ENCODE measurements at regions not wholly inside any gene's neighbourhood (a gene's known extent, or its start where the extent isn't known, plus 50 kb on each side); places are given as distances from the start of the nearest gene placed in this dataset.

DNA sequence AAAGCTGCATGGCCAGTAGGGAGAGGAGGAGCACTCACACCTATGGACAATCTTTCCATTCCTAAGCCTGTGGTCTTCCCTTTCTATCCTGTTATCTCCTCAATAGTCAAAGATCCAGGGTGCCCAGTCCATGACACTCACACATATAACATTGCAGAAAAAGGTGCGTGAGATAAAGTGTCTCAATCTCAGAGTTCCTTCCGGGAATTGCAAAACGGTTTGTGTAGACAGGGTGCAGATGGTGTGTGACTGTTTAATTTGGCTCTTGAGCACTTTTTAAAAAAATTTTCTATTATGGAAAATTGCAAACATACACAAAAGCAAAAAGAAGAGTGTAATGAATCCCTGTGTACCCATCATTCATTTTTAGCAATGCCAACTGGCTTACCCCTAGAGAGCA is 1493.6 kb downstream of the AACS start:
- BruUV-seq (replicated peaks): no TSS peak
- FAIRE-seq (no peak), DNase-seq (ENCODE audit: low read depth, low spot score) (no peak)
- H3K27me3 ChIP-seq (ENCODE audit: control insufficient read depth in 2 of 2, insufficient read depth in 2 of 2, low read length in 2 of 2): no peaks in the 10 kb centered on the region
- no peak overlapping the region for H2AFZ ChIP-seq (ENCODE audit: low read depth, low read length)
- no peak overlapping the region for H3K4me3 ChIP-seq (replicated peaks in 1 of 3; ENCODE audit: insufficient read depth in 1 of 3, low read depth in 1 of 3, low read length in 3 of 3)
- no peak overlapping the region for H3K9ac ChIP-seq (replicated peaks; ENCODE audit: extremely low read depth, insufficient read depth, low read length)
- intact Hi-C loops (cut with micrococcal nuclease) (no loop called here), dilution Hi-C loops (cut with MboI; ENCODE audit: extremely low pct_ligation_motif_present, low sequenced_read_pairs) (no loop called here)
- ChIA-PET POLR2A (no interaction called here), CTCF (no interaction called here)
- H4K20me1 ChIP-seq (replicated peaks; ENCODE audit: control insufficient read depth, extremely low read depth, insufficient read depth, low read length): no peaks in the 10 kb centered on the region
- H3K27ac ChIP-seq (ENCODE audit: insufficient read depth, low read depth, low read length): no peak overlapping the region
- TF ChIP-seq POLR2A (IDR thresholded peaks at IDR 0.05; ENCODE audit: low read depth, low read length) (no peak), POLR2AphosphoS5 (IDR thresholded peaks at IDR 0.05; ENCODE audit: insufficient read depth, low read depth, low read length) (no peak), JUN (IDR thresholded peaks at IDR 0.05; ENCODE audit: borderline replicate concordance, insufficient read depth, insufficient read length, low read depth) (no peak), MYC (IDR thresholded peaks at IDR 0.05; ENCODE audit: low read depth, low read length) (no peak), GATA2 (IDR thresholded peaks at IDR 0.05; ENCODE audit: insufficient read depth, insufficient read length, low read depth, low read length) (no peak), MAX (IDR thresholded peaks at IDR 0.05; ENCODE audit: insufficient read depth, insufficient read length) (no peak), EZH2 (IDR thresholded peaks at IDR 0.05; ENCODE audit: borderline replicate concordance, low read depth, low read length, severe bottlenecking) (no peak), FOS (IDR thresholded peaks at IDR 0.05; ENCODE audit: borderline replicate concordance, insufficient read depth, low read length) (no peak)
- TF ChIP-seq, protein P1, sequence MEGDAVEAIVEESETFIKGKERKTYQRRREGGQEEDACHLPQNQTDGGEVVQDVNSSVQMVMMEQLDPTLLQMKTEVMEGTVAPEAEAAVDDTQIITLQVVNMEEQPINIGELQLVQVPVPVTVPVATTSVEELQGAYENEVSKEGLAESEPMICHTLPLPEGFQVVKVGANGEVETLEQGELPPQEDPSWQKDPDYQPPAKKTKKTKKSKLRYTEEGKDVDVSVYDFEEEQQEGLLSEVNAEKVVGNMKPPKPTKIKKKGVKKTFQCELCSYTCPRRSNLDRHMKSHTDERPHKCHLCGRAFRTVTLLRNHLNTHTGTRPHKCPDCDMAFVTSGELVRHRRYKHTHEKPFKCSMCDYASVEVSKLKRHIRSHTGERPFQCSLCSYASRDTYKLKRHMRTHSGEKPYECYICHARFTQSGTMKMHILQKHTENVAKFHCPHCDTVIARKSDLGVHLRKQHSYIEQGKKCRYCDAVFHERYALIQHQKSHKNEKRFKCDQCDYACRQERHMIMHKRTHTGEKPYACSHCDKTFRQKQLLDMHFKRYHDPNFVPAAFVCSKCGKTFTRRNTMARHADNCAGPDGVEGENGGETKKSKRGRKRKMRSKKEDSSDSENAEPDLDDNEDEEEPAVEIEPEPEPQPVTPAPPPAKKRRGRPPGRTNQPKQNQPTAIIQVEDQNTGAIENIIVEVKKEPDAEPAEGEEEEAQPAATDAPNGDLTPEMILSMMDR (IDR thresholded peaks at IDR 0.05; ENCODE audit: extremely low read depth in 1 of 2, insufficient read depth in 1 of 2, low read depth in 1 of 2, low read length in 2 of 2): no peak
- no peaks in the 10 kb centered on the region for H3K4me1 ChIP-seq (ENCODE audit: control insufficient read depth, extremely low read depth, insufficient read depth, low read length)
- H3K9me3 ChIP-seq (replicated peaks; ENCODE audit: control insufficient read depth, insufficient read depth, low read length): peaks cover 5% of the 10 kb centered on the region
- H3K9me1 ChIP-seq (replicated peaks; ENCODE audit: control insufficient read depth, extremely low read depth, insufficient read depth, low read length): no peaks in the 10 kb centered on the region
- H3K36me3 ChIP-seq (ENCODE audit: control insufficient read depth in 2 of 2, extremely low read depth in 1 of 2, insufficient read depth in 2 of 2, low read length in 2 of 2): no peaks in the 10 kb centered on the region
- no peak overlapping the region for H3K4me2 ChIP-seq (ENCODE audit: insufficient read depth, low read length)
- H3K79me2 ChIP-seq (ENCODE audit: control insufficient read depth, insufficient read depth, low read length): no peaks in the 10 kb centered on the region

Measured in endothelial cell of umbilical vein (primary cell).